ENCODE measurements at regions not wholly inside any gene's neighbourhood (a gene's known extent, or its start where the extent isn't known, plus 50 kb on each side); places are given as distances from the start of the nearest gene placed in this dataset.

DNA sequence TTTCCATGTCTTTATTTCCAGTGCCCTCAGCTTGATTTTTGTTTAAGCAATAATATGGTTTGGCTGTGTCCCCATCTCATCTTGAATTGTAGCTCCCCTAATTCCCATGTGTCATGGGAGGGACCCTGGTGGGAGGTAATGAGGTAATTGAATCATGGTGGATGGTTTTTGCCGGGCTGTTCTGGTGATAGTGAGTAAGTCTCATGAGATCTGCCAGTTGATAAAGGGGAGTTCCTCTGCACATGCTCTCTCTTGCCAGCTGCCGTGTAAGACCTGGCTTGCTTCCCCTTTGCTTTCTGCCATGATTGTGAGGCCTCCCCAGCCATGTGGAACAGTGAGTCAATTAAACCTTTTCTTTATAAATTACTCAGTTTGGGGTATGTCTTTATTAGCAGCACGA lies 559.6 kb upstream of the ADAMTS5 start:
- TF ChIP-seq EZH2 (IDR thresholded peaks at IDR 0.05; ENCODE audit: borderline replicate concordance) (no peak), CTCF (IDR thresholded peaks at IDR 0.05; ENCODE audit: poor library complexity) (no peak), EZH2phosphoT487 (IDR thresholded peaks at IDR 0.05; ENCODE audit: low read depth, severe bottlenecking, unreplicated experiment) (no peak)
